NCI-H1694 treated with DMSO at 0.1 percent for 48 hours (cell line): ENCODE measurements at regions not wholly inside any gene's neighbourhood (a gene's known extent, or its start where the extent isn't known, plus 50 kb on each side); places are given as distances from the start of the nearest gene placed in this dataset.
"Not testable (repeated sequence)": the region's sequence is repeated elsewhere in the genome, so short reads cannot be mapped to it uniquely, and the experiment has no call there.

Experiments
- DNase-seq: peaks from one replicate; lab custom pipeline; 2025; lab: John Stamatoyannopoulos, UW

- no peak for DNase-seq
Observed at GRCh38 chrX:68995780-68996551, 167.1 kb downstream of the EFNB1 start.

DNA sequence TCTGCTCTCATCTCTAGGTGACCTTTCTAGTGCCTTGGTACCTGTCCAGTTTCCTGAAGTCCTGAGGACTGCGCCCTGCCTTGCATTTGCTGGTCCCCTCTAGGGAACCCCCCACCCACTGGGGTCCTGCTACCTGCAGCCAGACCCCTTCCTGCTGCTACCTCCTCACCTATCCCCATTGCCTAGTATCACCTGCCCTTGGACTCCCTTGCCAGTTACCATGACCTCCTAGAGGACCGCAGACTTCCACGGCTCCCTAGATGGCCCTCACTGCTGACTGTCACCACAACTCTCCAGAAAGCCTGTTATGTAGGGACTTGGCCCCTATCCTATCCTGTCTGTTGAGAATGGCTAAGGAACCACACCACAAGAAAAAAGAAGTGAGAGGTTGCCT is 166.6 kb downstream of the EFNB1 start:
- no peak for DNase-seq

GRCh38 chrX:68994891-68995255 is 166.1 kb downstream of the EFNB1 start:
- no peak for DNase-seq

GRCh38 chrX:68994135-68994890 is 165.5 kb downstream of the EFNB1 start:
- no peak for DNase-seq

GRCh38 chrX:68992821-68993397 is 164.1 kb downstream of the EFNB1 start:
- DNase-seq: no peak

- no peak for DNase-seq
Observed at GRCh38 chrX:68991691-68992345, 163.0 kb downstream of the EFNB1 start.

- DNase-seq: no peak
Observed at GRCh38 chrX:68990948-68991347, 162.1 kb downstream of the EFNB1 start.

DNA sequence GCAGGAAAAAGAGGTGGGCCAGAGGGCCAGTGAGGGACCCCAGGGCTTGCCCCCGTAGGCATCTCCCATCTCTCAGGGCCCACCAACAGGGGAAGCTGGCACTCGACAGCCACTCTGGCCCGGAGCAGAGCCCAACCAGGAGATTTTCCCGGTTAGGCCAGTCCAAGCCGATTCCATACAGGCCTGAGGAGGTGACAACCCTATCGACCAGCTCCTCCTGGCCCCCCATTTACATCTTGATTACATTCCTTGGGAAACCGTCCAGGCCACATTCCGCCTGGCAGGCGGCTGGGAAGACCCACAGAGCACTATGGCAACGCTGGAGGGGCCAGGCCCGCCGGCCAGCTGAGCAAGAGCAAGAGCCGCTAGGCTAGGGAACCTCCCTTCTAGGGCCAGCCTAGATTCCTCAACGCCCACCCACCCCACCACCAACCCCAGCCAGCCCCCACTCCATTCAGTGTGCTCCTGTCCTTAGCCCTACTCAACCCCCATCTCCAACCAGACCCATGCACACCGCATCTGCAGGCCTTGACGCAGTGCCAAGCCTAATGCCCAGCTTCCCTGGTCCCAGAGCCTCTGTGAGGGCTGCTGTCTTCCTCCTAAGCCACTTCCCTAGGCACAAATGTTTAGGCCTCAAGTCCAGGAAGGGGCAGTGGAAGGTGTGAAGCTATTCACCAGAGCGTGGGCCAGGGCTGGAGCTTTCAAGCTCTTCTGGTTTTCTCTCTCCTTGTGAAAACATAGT is 161.2 kb downstream of the EFNB1 start:
- no peak for DNase-seq

- no peak for DNase-seq
Observed at GRCh38 chrX:68989456-68989855, 160.6 kb downstream of the EFNB1 start.

DNA sequence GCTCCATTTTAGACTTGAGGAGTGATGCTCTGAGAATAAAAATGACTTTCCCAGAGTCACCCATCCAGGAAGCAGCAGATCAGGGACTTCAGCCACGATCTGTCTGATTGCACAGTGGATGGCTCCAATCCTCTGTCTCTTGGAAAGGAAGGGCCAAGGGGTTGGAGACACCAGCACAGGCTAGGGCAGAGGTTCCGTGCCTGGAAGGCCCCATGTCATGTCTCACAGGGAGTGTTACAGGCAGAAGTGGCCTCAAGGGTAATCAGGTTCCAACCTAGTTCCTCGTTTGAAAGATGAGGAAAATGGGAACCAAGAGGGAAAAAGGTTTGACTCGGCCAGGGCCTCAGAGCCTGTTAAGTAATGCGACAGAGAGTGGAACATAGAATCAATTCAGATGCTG is 160.0 kb downstream of the EFNB1 start:
- no peak for DNase-seq

GRCh38 chrX:68985135-68985755 is 156.4 kb downstream of the EFNB1 start:
- DNase-seq: no peak

- DNase-seq: no peak
Observed at GRCh38 chrX:68983004-68983857, 154.4 kb downstream of the EFNB1 start.

DNA sequence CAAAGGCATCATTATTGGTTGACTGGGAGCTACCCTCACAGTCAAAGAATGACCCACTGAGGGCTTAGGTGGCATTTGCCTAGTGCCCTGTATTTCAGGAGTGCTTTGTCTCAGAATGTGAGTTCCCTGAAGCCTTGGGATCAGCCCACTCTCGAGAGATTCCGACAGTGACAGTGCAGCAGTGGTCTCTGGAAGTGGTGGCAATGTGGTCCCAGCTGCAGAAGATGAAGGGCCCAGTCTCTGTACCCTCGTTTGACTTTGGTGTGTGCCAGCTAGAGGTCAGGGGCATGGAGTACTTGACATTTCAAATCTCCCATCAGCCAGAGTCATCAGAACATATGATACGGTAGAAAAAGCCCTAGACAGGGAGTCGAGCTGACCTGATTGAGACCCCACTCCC is 153.7 kb downstream of the EFNB1 start:
- DNase-seq: no peak

DNA sequence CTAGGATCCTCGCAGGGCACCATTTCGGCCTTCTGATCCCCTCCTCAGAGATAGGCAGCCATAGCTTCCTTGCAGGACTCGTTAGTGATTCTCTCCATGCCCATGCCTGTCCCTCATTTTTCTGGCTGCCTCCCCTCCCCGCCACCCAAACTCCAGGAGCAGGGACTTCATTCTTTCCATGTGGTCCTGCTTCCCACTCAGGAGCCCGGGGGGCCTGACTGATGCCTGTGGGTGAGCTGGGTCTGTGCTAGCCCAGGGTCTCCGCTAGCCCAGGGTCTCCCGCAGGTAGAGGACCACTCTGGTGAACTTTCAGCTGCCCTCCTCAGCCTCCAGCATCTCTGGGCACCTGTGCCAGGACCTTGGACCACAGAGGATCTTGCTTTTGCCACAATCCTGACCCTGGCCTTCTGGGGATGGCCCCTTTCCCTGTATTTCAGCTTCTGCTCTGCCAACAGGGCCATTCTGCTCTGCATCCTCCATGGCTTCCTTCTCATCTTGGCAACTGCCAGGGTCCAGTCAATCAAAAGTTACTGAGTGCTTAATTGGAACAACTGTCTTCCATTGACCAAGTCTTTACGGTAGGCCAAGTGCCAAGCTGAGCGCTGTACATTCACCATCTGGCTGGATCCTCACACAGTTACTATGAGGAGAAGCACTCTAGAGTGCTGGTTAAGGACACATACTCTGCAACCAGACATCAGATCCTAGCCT is 152.2 kb downstream of the EFNB1 start:
- no peak for DNase-seq

DNA sequence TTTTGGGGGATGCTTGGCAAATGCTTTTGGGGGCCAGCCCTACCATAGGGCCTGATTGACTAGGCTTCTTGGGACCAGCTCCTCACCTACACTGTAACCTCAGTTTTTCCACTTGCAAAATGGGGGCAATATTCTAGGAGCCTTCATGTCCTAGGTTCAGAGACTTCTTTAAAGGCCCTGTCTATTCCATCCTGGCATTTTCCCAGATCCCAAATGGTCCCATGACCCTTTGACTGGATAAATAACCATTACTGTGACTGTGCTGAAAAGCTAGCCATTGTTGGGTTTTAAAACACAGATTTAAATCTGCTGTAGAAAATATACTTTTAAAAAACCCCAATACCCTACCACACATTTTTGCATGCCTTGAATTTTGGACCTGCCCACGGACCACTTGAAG is 149.8 kb downstream of the EFNB1 start:
- no peak for DNase-seq

GRCh38 chrX:68978255-68978654 is 149.4 kb downstream of the EFNB1 start:
- DNase-seq: no peak

- no peak for DNase-seq
Observed at GRCh38 chrX:68953331-68953730, 124.5 kb downstream of the EFNB1 start.

GRCh38 chrX:68951942-68952619 is 123.3 kb downstream of the EFNB1 start:
- DNase-seq: not testable (repeated sequence)

DNA sequence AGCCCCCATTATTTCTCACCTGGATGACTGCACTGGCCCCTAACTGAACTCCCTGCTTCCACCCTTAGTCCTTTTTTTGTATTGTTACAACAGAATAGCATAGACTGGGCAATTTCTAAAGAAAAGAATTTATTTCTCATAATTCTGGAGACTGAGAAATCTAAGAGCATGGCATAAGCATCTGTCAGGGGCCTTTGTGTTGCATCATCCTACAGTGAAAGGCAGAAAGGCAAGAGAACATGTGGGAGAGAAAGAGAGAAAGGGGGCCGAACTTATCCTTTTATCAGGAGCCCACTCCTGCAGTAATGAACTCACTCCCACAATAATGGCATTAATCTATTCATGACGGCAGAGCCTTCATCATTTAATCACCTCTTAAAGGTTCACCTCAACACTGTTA is 122.1 kb downstream of the EFNB1 start:
- DNase-seq: no peak
